PC-9 (cell line): ENCODE measurements at regions not wholly inside any gene's neighbourhood (a gene's known extent, or its start where the extent isn't known, plus 50 kb on each side); places are given as distances from the start of the nearest gene placed in this dataset.

Experiments used
- BruUV-seq: library from RNA; stranded (reverse); fragments of 400-500 nt; replicated peaks from 2 replicates; lab custom pipeline; 2021; lab: Mats Ljungman, UMichigan
- CTCF ChIA-PET: fragments of 300-600 bp; sonication (Branson Sonifier 250); formaldehyde crosslinking; loops from one replicate; lab custom pipeline; 2022; ENCODE audit warnings: antibody characterized with exemption; lab: Charles Lee
- POLR2A ChIA-PET: fragments of 300-600 bp; sonication (Branson Sonifier 250); formaldehyde crosslinking; loops from one replicate; lab custom pipeline; 2022; ENCODE audit warnings: antibody characterized with exemption; ENCODE audit not compliant: unreplicated experiment; lab: Charles Lee
- DNase-seq, 2 experiments: peaks; one replicate each; pipeline versions ENCODE4 v3.0.0 to v3.0.0-alpha.2; 2015 to 2022; ENCODE audit warnings: mixed read lengths in 1 of 2
- H2AFZ ChIP-seq: fragments of 200-600 bp; sonication (generic); 2 replicates; pipeline ENCODE4 v1.8.1; 2017; ENCODE audit warnings: antibody characterized with exemption
- H3F3A ChIP-seq: fragments of 200-600 bp; sonication (generic); 2 replicates; pipeline ENCODE4 v1.8.1; 2017; ENCODE audit warnings: antibody characterized with exemption, mild to moderate bottlenecking, low read depth; ENCODE audit not compliant: insufficient read depth
- H3K27ac ChIP-seq: fragments of 200-600 bp; sonication (generic); 2 replicates; pipeline ENCODE4 v1.6.1; 2016; ENCODE audit warnings: mixed run types
- H3K27me3 ChIP-seq: fragments of 200-600 bp; sonication (generic); 2 replicates; pipeline ENCODE4 v1.6.1; 2016; ENCODE audit warnings: low read depth, mixed run types; ENCODE audit not compliant: insufficient read depth
- H3K36me3 ChIP-seq: fragments of 200-600 bp; sonication (generic); 2 replicates; pipeline ENCODE4 v1.6.1; 2016; ENCODE audit warnings: low read depth, mixed run types
- H3K4me1 ChIP-seq: fragments of 200-600 bp; sonication (generic); replicated peaks from 2 replicates; pipeline ENCODE4 v1.6.1; 2016; ENCODE audit warnings: mixed run types; ENCODE audit not compliant: insufficient read depth
- H3K4me2 ChIP-seq: fragments of 200-600 bp; sonication (generic); 2 replicates; pipeline ENCODE4 v1.6.1; 2017; ENCODE audit warnings: mixed run types
- H3K4me3 ChIP-seq: fragments of 200-600 bp; sonication (generic); 2 replicates; pipeline ENCODE4 v1.6.1; 2016; ENCODE audit warnings: mixed run types
- H3K79me2 ChIP-seq: fragments of 200-600 bp; sonication (generic); 2 replicates; pipeline ENCODE4 v1.6.1; 2017; ENCODE audit warnings: low read depth, mixed run types
- H3K9me2 ChIP-seq: fragments of 200-600 bp; sonication (generic); 2 replicates; pipeline ENCODE4 v1.8.1; 2017; ENCODE audit warnings: mild to moderate bottlenecking; ENCODE audit not compliant: insufficient read depth
- H3K9me3 ChIP-seq: fragments of 200-600 bp; sonication (generic); 2 replicates; pipeline ENCODE4 v1.8.1; 2016; ENCODE audit warnings: low read depth; ENCODE audit not compliant: insufficient read depth
- H4K20me1 ChIP-seq: fragments of 200-600 bp; sonication (generic); 2 replicates; pipeline ENCODE4 v1.8.1; 2017; ENCODE audit not compliant: insufficient read depth
- EZH2 ChIP-seq: fragments of 200-600 bp; sonication (generic); IDR thresholded peaks from 2 replicates; pipeline ENCODE4 v1.8.0; 2017; ENCODE audit warnings: antibody characterized with exemption, low read depth
- intact Hi-C: fragments of 100-400 bp; cut with micrococcal nuclease; formaldehyde crosslinking; loops from one replicate; pipeline ENCODE4 v1.10.0; 2022; ENCODE audit not compliant: unreplicated experiment
- TF ChIP-seq, protein P1 (sequence below): fragments of 200-600 bp; sonication (generic); conservative IDR thresholded peaks from 2 replicates; pipeline ENCODE4 v1.6.1; 2017; ENCODE audit warnings: mixed run types, antibody characterized with exemption, mild to moderate bottlenecking, moderate library complexity

DNA sequence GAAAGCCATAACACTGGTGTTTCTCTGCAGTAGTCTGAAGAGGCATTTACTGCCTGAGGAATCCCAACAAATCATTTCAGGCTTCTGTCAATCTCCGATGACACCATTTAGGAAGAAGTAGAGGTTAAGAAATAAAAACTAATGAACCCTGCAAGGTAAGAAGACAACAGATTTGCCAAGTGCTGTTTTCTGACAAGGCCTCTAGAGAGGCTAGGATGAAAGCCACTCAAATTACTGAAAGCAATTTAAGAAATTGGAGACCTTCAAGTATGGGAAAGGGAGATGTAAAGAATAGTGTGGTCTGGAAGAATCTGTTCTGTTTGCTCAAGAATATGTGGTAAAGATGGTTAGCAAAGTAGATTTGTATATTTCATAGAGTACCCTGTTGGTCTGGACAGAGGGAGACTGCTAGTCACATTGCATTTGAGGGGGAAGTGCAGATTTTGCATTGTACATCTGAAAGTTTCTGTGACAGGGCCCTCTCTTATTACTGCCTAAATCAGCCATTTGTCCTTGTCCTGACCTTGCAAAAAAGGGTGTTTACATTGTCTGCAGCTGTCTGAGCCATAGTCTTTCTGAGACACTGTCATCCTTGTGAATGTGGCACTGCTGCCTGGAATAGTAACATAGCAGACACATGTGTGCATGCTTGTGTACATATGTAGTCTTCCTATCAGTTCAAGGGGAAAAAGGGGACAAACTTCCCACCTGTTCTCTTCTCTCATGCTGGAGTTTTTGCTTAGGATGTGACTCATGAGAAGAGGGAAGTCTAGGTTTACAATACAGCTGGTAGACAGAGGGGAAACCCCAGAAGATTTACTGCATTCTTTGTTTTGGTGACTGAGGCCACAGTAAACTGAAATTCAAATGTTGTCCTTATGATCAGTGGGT lies 640.2 kb upstream of the KIRREL3 start:
- peaks cover 5% of the 10 kb centered on the region; the same call in 1 of the 2 replicates for H3K27me3 ChIP-seq
- POLR2A ChIA-PET = no interaction called here

DNA sequence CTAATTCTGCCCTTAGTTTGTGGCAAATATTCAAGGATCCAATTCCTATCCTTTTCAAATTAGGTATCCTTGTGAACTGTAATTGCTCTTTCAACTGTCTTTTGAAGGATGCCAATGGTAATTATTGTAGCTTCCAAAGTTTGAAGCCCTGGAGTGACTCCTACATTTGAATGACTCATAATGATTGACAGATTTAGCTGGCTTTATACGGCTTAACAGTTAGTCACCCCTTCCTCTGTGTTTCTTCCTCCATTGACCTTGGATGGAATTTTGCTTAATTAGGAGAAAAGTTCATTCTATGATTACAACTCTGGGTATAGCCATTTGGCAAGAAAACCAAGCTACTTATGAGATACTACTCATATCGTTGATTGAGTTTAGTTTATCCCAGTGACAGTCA lies 639.3 kb upstream of the KIRREL3 start:
- H3K79me2 ChIP-seq = no peaks in the 10 kb centered on the region
- no peak overlapping the region for H2AFZ ChIP-seq
- intact Hi-C loops = no loop called here
- no peak overlapping the region for H3K27ac ChIP-seq
- H3F3A ChIP-seq = no peaks in the 10 kb centered on the region
- H3K4me3 ChIP-seq = no peak overlapping the region
- no peak overlapping the region for H3K4me2 ChIP-seq
- TF ChIP-seq, protein P1, sequence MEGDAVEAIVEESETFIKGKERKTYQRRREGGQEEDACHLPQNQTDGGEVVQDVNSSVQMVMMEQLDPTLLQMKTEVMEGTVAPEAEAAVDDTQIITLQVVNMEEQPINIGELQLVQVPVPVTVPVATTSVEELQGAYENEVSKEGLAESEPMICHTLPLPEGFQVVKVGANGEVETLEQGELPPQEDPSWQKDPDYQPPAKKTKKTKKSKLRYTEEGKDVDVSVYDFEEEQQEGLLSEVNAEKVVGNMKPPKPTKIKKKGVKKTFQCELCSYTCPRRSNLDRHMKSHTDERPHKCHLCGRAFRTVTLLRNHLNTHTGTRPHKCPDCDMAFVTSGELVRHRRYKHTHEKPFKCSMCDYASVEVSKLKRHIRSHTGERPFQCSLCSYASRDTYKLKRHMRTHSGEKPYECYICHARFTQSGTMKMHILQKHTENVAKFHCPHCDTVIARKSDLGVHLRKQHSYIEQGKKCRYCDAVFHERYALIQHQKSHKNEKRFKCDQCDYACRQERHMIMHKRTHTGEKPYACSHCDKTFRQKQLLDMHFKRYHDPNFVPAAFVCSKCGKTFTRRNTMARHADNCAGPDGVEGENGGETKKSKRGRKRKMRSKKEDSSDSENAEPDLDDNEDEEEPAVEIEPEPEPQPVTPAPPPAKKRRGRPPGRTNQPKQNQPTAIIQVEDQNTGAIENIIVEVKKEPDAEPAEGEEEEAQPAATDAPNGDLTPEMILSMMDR = no peak
- TF ChIP-seq EZH2 = no peak
- POLR2A ChIA-PET = no interaction called here
- CTCF ChIA-PET = no interaction called here
- no peaks in the 10 kb centered on the region for H3K36me3 ChIP-seq
- BruUV-seq = no TSS peak
- peaks cover 5% of the 10 kb centered on the region; the same call in 1 of the 2 replicates for H3K27me3 ChIP-seq
- H3K4me1 ChIP-seq = no peaks in the 10 kb centered on the region
- H3K9me3 ChIP-seq = no peaks in the 10 kb centered on the region
- H4K20me1 ChIP-seq = no peaks in the 10 kb centered on the region
- no peak for DNase-seq
- no peaks in the 10 kb centered on the region for H3K9me2 ChIP-seq

More for the DNA sequence above, 640.2 kb upstream of the KIRREL3 start:
- H3F3A ChIP-seq = no peaks in the 10 kb centered on the region
- TF ChIP-seq, protein P1 = no peak
- no peak for TF ChIP-seq EZH2
- H3K27ac ChIP-seq = no peak overlapping the region
- DNase-seq = no peak
- no peaks in the 10 kb centered on the region for H3K36me3 ChIP-seq
- no peaks in the 10 kb centered on the region for H3K9me3 ChIP-seq
- CTCF ChIA-PET = interaction anchor here (0.6 kb wide), 1 partner anchor 592 kb away, joined by 4 read pairs; no protein-coding TSS in a partner anchor
- no peak overlapping the region for H3K4me2 ChIP-seq
- H3K4me3 ChIP-seq = no peak overlapping the region
- intact Hi-C loops = no loop called here
- no peak overlapping the region for H2AFZ ChIP-seq
- H3K79me2 ChIP-seq = no peaks in the 10 kb centered on the region
- H3K4me1 ChIP-seq = no peaks in the 10 kb centered on the region
- no TSS peak for BruUV-seq
- no peaks in the 10 kb centered on the region for H4K20me1 ChIP-seq
- H3K9me2 ChIP-seq = no peaks in the 10 kb centered on the region

DNA sequence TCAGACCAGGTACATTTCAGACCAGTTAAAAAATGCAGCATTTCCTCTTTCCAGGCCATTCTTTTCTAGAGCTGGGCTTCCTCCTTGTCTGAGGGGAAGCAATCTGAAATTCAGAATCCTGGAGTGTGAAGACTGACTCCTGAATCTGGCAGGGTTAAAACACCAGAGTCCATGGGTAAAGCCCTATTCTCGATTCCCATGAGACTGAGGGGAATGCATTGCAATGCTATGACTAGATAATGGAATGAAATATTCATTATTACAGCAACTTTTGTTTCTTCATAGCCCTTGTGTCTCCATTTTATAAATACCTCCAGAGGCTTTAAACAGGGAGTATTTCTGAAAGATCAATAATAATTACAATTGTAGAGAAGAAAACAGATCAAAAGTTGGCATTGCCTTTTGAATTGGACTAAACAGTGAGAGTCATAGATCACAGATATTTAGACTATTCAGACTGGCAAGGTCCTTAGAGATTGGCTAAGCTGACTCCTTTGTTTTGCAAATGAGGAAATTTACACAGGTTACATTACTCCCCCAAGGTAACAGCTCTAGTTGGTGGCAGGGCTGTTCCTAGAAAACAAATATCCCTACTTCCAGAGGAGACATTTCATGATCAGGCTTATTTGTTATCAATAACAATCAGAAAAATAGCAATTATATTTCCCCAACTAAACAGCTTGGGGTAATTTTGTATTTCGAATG lies 632.6 kb upstream of the KIRREL3 start:
- POLR2A ChIA-PET = interaction anchor here (0.6 kb wide), 1 partner anchor 71 kb away, joined by 3 read pairs; no protein-coding TSS in a partner anchor
- intact Hi-C loops = no loop called here
- H3K9me3 ChIP-seq = no peaks in the 10 kb centered on the region

More for the DNA sequence above, 632.6 kb upstream of the KIRREL3 start:
- Histone ChIP-seq H3K27ac (no peak overlapping the region), H3K4me1 (no peaks in the 10 kb centered on the region), H2AFZ (no peak overlapping the region), H3K4me3 (no peak overlapping the region), H3K9me2 (no peaks in the 10 kb centered on the region), H3F3A (no peaks in the 10 kb centered on the region), H3K36me3 (no peaks in the 10 kb centered on the region), H3K27me3 (no peaks in the 10 kb centered on the region), H4K20me1 (no peaks in the 10 kb centered on the region), H3K79me2 (no peaks in the 10 kb centered on the region), H3K4me2 (no peak overlapping the region)
- no peak for DNase-seq
- CTCF ChIA-PET = no interaction called here
- no TSS peak for BruUV-seq
- TF ChIP-seq, protein P1 = no peak
- TF ChIP-seq EZH2 = no peak
